ENCODE measurements at regions not wholly inside any gene's neighbourhood (a gene's known extent, or its start where the extent isn't known, plus 50 kb on each side); places are given as distances from the start of the nearest gene placed in this dataset.

DNA sequence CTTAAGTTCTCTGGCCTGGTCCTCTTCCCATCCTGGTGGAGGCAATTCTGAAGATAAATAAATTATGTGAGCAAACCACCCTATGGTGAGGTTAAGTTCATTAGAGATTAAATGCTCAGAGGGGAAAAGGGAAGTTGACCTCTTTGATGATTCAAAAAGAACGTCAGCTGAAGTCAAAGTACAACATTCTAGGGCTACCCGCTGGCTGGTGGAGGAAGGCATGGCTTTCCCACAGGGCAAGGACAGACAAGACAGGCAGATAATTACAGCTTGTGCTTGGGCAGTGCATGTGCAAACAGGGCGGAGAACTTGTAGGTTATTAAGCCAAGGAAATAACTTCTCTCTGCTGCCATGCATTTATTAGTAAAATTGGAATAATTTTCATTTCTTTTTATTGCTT is 91.0 kb upstream of the SLC24A3 start:
- Histone ChIP-seq H4K8ac (ENCODE audit: extremely low read depth, insufficient read depth, low read length) (no peak overlapping the region), H4K91ac (replicated peaks; ENCODE audit: insufficient read length, low read length) (no peak overlapping the region), H3K18ac (ENCODE audit: extremely low read depth, low read length) (no peak overlapping the region), H3K36me3 (ENCODE audit: control insufficient read depth in 2 of 4, insufficient read depth in 4 of 4, low read length in 3 of 4) (no peaks in the 10 kb centered on the region), H3K9me3 (ENCODE audit: insufficient read depth in 2 of 2, low read depth in 1 of 2, low read length in 1 of 2) (no peaks in the 10 kb centered on the region), H3K9ac (replicated peaks in 1 of 4; ENCODE audit: extremely low read depth in 1 of 4, low read depth in 3 of 4, low read length in 3 of 4) (no peak overlapping the region), H3K56ac (replicated peaks; ENCODE audit: insufficient read length, low read depth, low read length) (peak overlapping the region; percentile 99), H3K4me1 (replicated peaks in 1 of 4; ENCODE audit: control insufficient read depth in 3 of 4, insufficient read depth in 4 of 4, low read length in 3 of 4) (no peaks in the 10 kb centered on the region), H4K5ac (ENCODE audit: insufficient read length, low read depth, low read length) (no peak overlapping the region), H2BK5ac (ENCODE audit: low read depth, low read length) (no peak overlapping the region), H3K79me2 (ENCODE audit: control insufficient read depth in 1 of 2, insufficient read depth in 2 of 2, low read length in 2 of 2) (no peaks in the 10 kb centered on the region), H2AFZ (ENCODE audit: low read length) (no peak overlapping the region), H3K79me1 (ENCODE audit: low read depth, low read length) (no peaks in the 10 kb centered on the region), H2BK15ac (ENCODE audit: low read length) (no peak overlapping the region), H3K4ac (replicated peaks; ENCODE audit: insufficient read length, low read depth, low read length) (no peak overlapping the region), H3K14ac (ENCODE audit: insufficient read length) (no peak overlapping the region), H3K23me2 (ENCODE audit: low read depth, low read length) (peaks cover 1% of the 10 kb centered on the region; the same call in 1 of the 2 replicates), H4K20me1 (replicated peaks in 1 of 2; ENCODE audit: control insufficient read depth in 1 of 2, insufficient read depth in 2 of 2, low read length in 2 of 2) (no peaks in the 10 kb centered on the region), H3K27ac (ENCODE audit: low read depth, low read length) (no peak overlapping the region), H3K27me3 (replicated peaks in 1 of 4; ENCODE audit: control insufficient read depth in 3 of 4, extremely low read depth in 1 of 4, insufficient read depth in 3 of 4, low read length in 3 of 4) (no peaks in the 10 kb centered on the region), H3K23ac (ENCODE audit: insufficient read length) (no peak overlapping the region), H2AK5ac (ENCODE audit: low read depth, low read length) (no peak overlapping the region), H3K4me3 (ENCODE audit: extremely low read depth in 1 of 4, insufficient read depth in 2 of 4, low read depth in 3 of 4, low read length in 4 of 4) (no peak overlapping the region), H2BK12ac (ENCODE audit: low read depth, low read length) (no peak overlapping the region), H2BK120ac (replicated peaks; ENCODE audit: low read depth, low read length) (no peak overlapping the region), H3K4me2 (ENCODE audit: insufficient read depth in 1 of 2, low read depth in 2 of 2, low read length in 2 of 2) (no peak overlapping the region), H2BK20ac (ENCODE audit: low read length) (no peak overlapping the region)
- 74% methylated on average over 3 of the region's 3 CpGs; no CpG with 5 or more reads in 1 of the 2 experiments for WGBS, 2 experiments (ENCODE audit: extremely low coverage in 1 of 2, insufficient coverage in 1 of 2, insufficient read length in 1 of 2, insufficient replicate concordance in 2 of 2, low coverage in 1 of 2, low lambda C conversion rate in 2 of 2, missing lambda C conversion rate in 1 of 2)
- ChIA-PET POLR2A (ENCODE audit: partially characterized antibody) (no interaction called here), CTCF (ENCODE audit: partially characterized antibody) (no interaction called here)
- FAIRE-seq (no peak), DNase-seq (ENCODE audit: low read depth in 1 of 2, low spot score in 2 of 2) (no peak)
- TF ChIP-seq, protein P1, sequence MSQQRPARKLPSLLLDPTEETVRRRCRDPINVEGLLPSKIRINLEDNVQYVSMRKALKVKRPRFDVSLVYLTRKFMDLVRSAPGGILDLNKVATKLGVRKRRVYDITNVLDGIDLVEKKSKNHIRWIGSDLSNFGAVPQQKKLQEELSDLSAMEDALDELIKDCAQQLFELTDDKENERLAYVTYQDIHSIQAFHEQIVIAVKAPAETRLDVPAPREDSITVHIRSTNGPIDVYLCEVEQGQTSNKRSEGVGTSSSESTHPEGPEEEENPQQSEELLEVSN (IDR thresholded peaks at IDR 0.05): no peak
- no peak for TF ChIP-seq CBX8 (IDR thresholded peaks at IDR 0.05; ENCODE audit: borderline replicate concordance, low read depth, low read length)
- no peak for TF ChIP-seq BRCA1 (IDR thresholded peaks at IDR 0.05; ENCODE audit: low read depth, low read length)
- no peak for TF ChIP-seq BCL11A (IDR thresholded peaks at IDR 0.05; ENCODE audit: low read depth in 2 of 2, low read length in 2 of 2)

All from H1 (cell line).